ENCODE measurements at regions not wholly inside any gene's neighbourhood (a gene's known extent, or its start where the extent isn't known, plus 50 kb on each side); places are given as distances from the start of the nearest gene placed in this dataset.

- no peak for DNase-seq (ENCODE audit: low read depth in 2 of 2)
Observed at GRCh38 chr3:73955494-73956070, 330.8 kb upstream of the PDZRN3 start.

GRCh38 chr3:73954506-73954905, 329.8 kb upstream of the PDZRN3 start:
- no peak for DNase-seq (ENCODE audit: low read depth in 2 of 2)

- DNase-seq (ENCODE audit: low read depth in 2 of 2), result no peak
Observed at GRCh38 chr3:73952781-73953180, 328.0 kb upstream of the PDZRN3 start.

- DNase-seq (ENCODE audit: low read depth in 2 of 2), result no peak
Observed at GRCh38 chr3:73950865-73951558, 326.3 kb upstream of the PDZRN3 start.

GRCh38 chr3:73945541-73945940, 320.8 kb upstream of the PDZRN3 start:
- no peak for DNase-seq (ENCODE audit: low read depth in 2 of 2)

GRCh38 chr3:73939985-73940384, 315.2 kb upstream of the PDZRN3 start:
- DNase-seq (ENCODE audit: low read depth in 2 of 2), result no peak

GRCh38 chr3:73933585-73933984, 308.8 kb upstream of the PDZRN3 start:
- no peak for DNase-seq (ENCODE audit: low read depth in 2 of 2)

GRCh38 chr3:73927203-73927570, 302.4 kb upstream of the PDZRN3 start:
- DNase-seq (ENCODE audit: low read depth in 2 of 2), result no peak

- no peak for DNase-seq (ENCODE audit: low read depth in 2 of 2)
Observed at GRCh38 chr3:73926360-73927202, 301.8 kb upstream of the PDZRN3 start.

GRCh38 chr3:73925011-73925410, 300.3 kb upstream of the PDZRN3 start:
- DNase-seq (ENCODE audit: low read depth in 2 of 2), result no peak

GRCh38 chr3:73924048-73924447, 299.3 kb upstream of the PDZRN3 start:
- no peak for DNase-seq (ENCODE audit: low read depth in 2 of 2)

GRCh38 chr3:73917643-73918042, 292.9 kb upstream of the PDZRN3 start:
- DNase-seq (ENCODE audit: low read depth in 2 of 2), result no peak

- DNase-seq (ENCODE audit: low read depth in 2 of 2), result no peak
Observed at GRCh38 chr3:73915886-73916285, 291.1 kb upstream of the PDZRN3 start.

GRCh38 chr3:73908218-73908617, 283.5 kb upstream of the PDZRN3 start:
- DNase-seq (ENCODE audit: low read depth in 2 of 2), result no peak

- DNase-seq (ENCODE audit: low read depth in 2 of 2), result no peak
Observed at GRCh38 chr3:73901686-73902085, 276.9 kb upstream of the PDZRN3 start.

GRCh38 chr3:73894474-73895213, 269.9 kb upstream of the PDZRN3 start:
- no peak for DNase-seq (ENCODE audit: low read depth in 2 of 2)

GRCh38 chr3:73893089-73893488, 268.3 kb upstream of the PDZRN3 start:
- DNase-seq (ENCODE audit: low read depth in 2 of 2), result no peak

GRCh38 chr3:73885862-73886261, 261.1 kb upstream of the PDZRN3 start:
- no peak for DNase-seq (ENCODE audit: low read depth in 2 of 2)

- DNase-seq (ENCODE audit: low read depth in 2 of 2), result no peak
Observed at GRCh38 chr3:73884361-73884760, 259.6 kb upstream of the PDZRN3 start.

GRCh38 chr3:73883497-73883896, 258.8 kb upstream of the PDZRN3 start:
- no peak for DNase-seq (ENCODE audit: low read depth in 2 of 2)

- DNase-seq (ENCODE audit: low read depth in 2 of 2), result no peak
Observed at GRCh38 chr3:73874606-73875369, 250.0 kb upstream of the PDZRN3 start.
